A673 (cell line): ENCODE measurements at regions not wholly inside any gene's neighbourhood (a gene's known extent, or its start where the extent isn't known, plus 50 kb on each side); places are given as distances from the start of the nearest gene placed in this dataset.

Experiments used
- BruUV-seq: library from RNA; stranded (reverse); fragments of 400-500 nt; replicated peaks from 2 replicates; lab custom pipeline; 2021; lab: Mats Ljungman, UMichigan
- CTCF ChIA-PET: fragments of 300-600 bp; sonication (Branson Sonifier 250); formaldehyde crosslinking; loops from one replicate; lab custom pipeline; 2022; ENCODE audit warnings: antibody characterized with exemption; lab: Charles Lee
- POLR2A ChIA-PET: fragments of 300-600 bp; sonication (Branson Sonifier 250); formaldehyde crosslinking; loops from one replicate; lab custom pipeline; 2022; ENCODE audit warnings: antibody characterized with exemption; ENCODE audit not compliant: low non-redundant PET; lab: Charles Lee
- DNase-seq: peaks from one replicate; pipeline ENCODE4 v3.0.0-alpha.2; 2015; ENCODE audit warnings: low spot score
- H3K27ac ChIP-seq: fragments of 200-600 bp; sonication (generic); 2 replicates; pipeline ENCODE4 v1.5.1; 2016; ENCODE audit warnings: mixed run types, low read depth, mild to moderate bottlenecking, mixed read lengths, antibody characterized with exemption, low read length; ENCODE audit not compliant: poor library complexity, severe bottlenecking
- H3K27me3 ChIP-seq: fragments of 200-600 bp; sonication (generic); replicated peaks from 2 replicates; pipeline ENCODE4 v1.6.1; 2017; ENCODE audit warnings: mixed run types, low read depth, mild to moderate bottlenecking, mixed read lengths, antibody characterized with exemption, low read length; ENCODE audit not compliant: insufficient read depth, poor library complexity
- H3K36me3 ChIP-seq: fragments of 200-600 bp; sonication (generic); 2 replicates; pipeline ENCODE4 v1.6.1; 2016; ENCODE audit warnings: mixed run types, mild to moderate bottlenecking, mixed read lengths, antibody characterized with exemption, low read length; ENCODE audit not compliant: insufficient read depth, poor library complexity, severe bottlenecking
- H3K4me1 ChIP-seq: fragments of 200-600 bp; sonication (generic); 2 replicates; pipeline ENCODE4 v1.6.1; 2017; ENCODE audit warnings: mixed run types, mild to moderate bottlenecking, mixed read lengths, antibody characterized with exemption, low read length; ENCODE audit not compliant: insufficient read depth, poor library complexity, severe bottlenecking
- H3K4me3 ChIP-seq: fragments of 200-600 bp; sonication (generic); 2 replicates; pipeline ENCODE4 v1.5.1; 2016; ENCODE audit warnings: low read depth, mixed run types, mild to moderate bottlenecking, mixed read lengths, low read length; ENCODE audit not compliant: poor library complexity, severe bottlenecking
- H3K9me3 ChIP-seq: fragments of 200-600 bp; sonication (generic); 2 replicates; pipeline ENCODE4 v1.6.1; 2016; ENCODE audit warnings: mixed run types, low read depth, mild to moderate bottlenecking, mixed read lengths, antibody characterized with exemption, low read length; ENCODE audit not compliant: poor library complexity, severe bottlenecking
- EZH2 ChIP-seq: fragments of 200-600 bp; sonication (generic); IDR thresholded peaks from 2 replicates; pipeline ENCODE4 v1.6.1; 2017; ENCODE audit warnings: borderline replicate concordance, low read depth, mild to moderate bottlenecking, mixed read lengths, antibody characterized with exemption, low read length; ENCODE audit not compliant: poor library complexity, severe bottlenecking
- intact Hi-C: fragments of 100-400 bp; cut with micrococcal nuclease; formaldehyde crosslinking; loops from one replicate; pipeline ENCODE4 v1.10.0; 2022; ENCODE audit not compliant: unreplicated experiment
- TF ChIP-seq, protein P1 (sequence below): fragments of 300-800, 200-600 bp; sonication (generic); conservative IDR thresholded peaks from 2 replicates; pipeline ENCODE4 v1.5.1; 2017; ENCODE audit warnings: low read depth, mild to moderate bottlenecking, antibody characterized with exemption, low read length, moderate library complexity, mixed read lengths

DNA sequence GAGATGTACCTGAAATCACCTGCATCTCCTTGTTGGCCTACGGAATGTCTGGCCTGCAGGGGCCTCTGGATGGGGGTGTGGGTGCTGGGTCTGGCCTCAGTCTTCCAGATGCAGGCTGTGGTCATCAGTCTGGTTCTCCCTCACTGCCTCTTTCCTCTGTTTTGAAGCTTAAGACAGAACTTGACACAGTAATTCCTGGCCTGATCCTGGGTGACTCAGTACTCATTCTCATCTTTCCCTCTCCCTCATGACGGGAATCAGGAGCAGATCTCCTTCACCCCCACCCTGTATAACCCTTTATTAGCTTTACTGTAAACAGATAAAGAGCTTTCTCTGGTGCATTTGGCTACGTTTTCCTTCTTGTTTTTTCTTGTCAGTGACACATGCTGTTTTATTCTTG is 89.3 kb upstream of the ADAMTS16 start:
- intact Hi-C loops, result no loop called here
- H3K27ac ChIP-seq, result no peak overlapping the region
- no peaks in the 10 kb centered on the region for H3K36me3 ChIP-seq
- H3K27me3 ChIP-seq, result peaks cover 56% of the 10 kb centered on the region
- no TSS peak for BruUV-seq
- ChIA-PET POLR2A (no interaction called here), CTCF (no interaction called here)
- H3K4me1 ChIP-seq, result no peaks in the 10 kb centered on the region
- no peak overlapping the region for H3K4me3 ChIP-seq
- H3K9me3 ChIP-seq, result no peaks in the 10 kb centered on the region
- TF ChIP-seq, protein P1, sequence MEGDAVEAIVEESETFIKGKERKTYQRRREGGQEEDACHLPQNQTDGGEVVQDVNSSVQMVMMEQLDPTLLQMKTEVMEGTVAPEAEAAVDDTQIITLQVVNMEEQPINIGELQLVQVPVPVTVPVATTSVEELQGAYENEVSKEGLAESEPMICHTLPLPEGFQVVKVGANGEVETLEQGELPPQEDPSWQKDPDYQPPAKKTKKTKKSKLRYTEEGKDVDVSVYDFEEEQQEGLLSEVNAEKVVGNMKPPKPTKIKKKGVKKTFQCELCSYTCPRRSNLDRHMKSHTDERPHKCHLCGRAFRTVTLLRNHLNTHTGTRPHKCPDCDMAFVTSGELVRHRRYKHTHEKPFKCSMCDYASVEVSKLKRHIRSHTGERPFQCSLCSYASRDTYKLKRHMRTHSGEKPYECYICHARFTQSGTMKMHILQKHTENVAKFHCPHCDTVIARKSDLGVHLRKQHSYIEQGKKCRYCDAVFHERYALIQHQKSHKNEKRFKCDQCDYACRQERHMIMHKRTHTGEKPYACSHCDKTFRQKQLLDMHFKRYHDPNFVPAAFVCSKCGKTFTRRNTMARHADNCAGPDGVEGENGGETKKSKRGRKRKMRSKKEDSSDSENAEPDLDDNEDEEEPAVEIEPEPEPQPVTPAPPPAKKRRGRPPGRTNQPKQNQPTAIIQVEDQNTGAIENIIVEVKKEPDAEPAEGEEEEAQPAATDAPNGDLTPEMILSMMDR, result no peak
- TF ChIP-seq EZH2, result no peak
- DNase-seq, result no peak

- intact Hi-C loops, result no loop called here
- no peaks in the 10 kb centered on the region for H3K36me3 ChIP-seq
- TF ChIP-seq, protein P1, result no peak
- no peak for TF ChIP-seq EZH2
- peaks cover 57% of the 10 kb centered on the region for H3K27me3 ChIP-seq
- POLR2A ChIA-PET, result no interaction called here
- H3K27ac ChIP-seq, result no peak overlapping the region
- H3K9me3 ChIP-seq, result no peaks in the 10 kb centered on the region
- DNase-seq, result no peak
- H3K4me1 ChIP-seq, result no peaks in the 10 kb centered on the region
- no peak overlapping the region for H3K4me3 ChIP-seq
- no TSS peak for BruUV-seq
- CTCF ChIA-PET, result no interaction called here
Observed at GRCh38 chr5:5055712-5056111, 84.4 kb upstream of the ADAMTS16 start.

GRCh38 chr5:5061836-5062235 is 78.3 kb upstream of the ADAMTS16 start:
- TF ChIP-seq, protein P1, result no peak
- TF ChIP-seq EZH2, result no peak
- CTCF ChIA-PET, result no interaction called here
- H3K9me3 ChIP-seq, result no peaks in the 10 kb centered on the region
- no peak overlapping the region for H3K4me3 ChIP-seq
- no TSS peak for BruUV-seq
- DNase-seq, result no peak
- H3K27me3 ChIP-seq, result peaks cover 40% of the 10 kb centered on the region
- POLR2A ChIA-PET, result no interaction called here
- H3K4me1 ChIP-seq, result no peaks in the 10 kb centered on the region
- intact Hi-C loops, result no loop called here
- H3K36me3 ChIP-seq, result no peaks in the 10 kb centered on the region
- H3K27ac ChIP-seq, result no peak overlapping the region
